ENCODE measurements at regions not wholly inside any gene's neighbourhood (a gene's known extent, or its start where the extent isn't known, plus 50 kb on each side); places are given as distances from the start of the nearest gene placed in this dataset.

DNA sequence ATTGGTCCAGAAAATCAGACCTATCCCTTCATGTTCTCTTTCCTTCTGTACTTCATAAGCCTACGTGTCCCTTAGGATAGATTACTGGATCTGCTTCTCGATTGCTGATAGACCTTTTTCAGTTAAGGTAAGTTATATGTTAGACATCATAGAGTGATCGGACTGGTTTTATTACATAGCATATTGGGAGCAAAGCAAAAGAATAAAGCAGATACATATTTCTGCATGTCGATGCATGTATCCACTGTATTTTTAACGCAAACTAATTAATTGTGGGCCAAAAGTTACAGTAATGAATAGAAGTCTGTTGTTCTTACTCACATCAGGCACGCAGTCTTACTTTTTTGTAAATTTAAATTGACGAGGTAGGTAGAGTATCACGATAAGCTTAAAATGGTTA lies 106.4 kb downstream of the SLIT2 start:
- TF ChIP-seq, protein P1, sequence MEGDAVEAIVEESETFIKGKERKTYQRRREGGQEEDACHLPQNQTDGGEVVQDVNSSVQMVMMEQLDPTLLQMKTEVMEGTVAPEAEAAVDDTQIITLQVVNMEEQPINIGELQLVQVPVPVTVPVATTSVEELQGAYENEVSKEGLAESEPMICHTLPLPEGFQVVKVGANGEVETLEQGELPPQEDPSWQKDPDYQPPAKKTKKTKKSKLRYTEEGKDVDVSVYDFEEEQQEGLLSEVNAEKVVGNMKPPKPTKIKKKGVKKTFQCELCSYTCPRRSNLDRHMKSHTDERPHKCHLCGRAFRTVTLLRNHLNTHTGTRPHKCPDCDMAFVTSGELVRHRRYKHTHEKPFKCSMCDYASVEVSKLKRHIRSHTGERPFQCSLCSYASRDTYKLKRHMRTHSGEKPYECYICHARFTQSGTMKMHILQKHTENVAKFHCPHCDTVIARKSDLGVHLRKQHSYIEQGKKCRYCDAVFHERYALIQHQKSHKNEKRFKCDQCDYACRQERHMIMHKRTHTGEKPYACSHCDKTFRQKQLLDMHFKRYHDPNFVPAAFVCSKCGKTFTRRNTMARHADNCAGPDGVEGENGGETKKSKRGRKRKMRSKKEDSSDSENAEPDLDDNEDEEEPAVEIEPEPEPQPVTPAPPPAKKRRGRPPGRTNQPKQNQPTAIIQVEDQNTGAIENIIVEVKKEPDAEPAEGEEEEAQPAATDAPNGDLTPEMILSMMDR (IDR thresholded peaks at IDR 0.05; ENCODE audit: partially characterized antibody, unreplicated experiment), result no peak
- Mint-ChIP-seq H3K9me3 (ENCODE audit: unreplicated experiment) (peaks cover 5% of the 10 kb centered on the region), H3K4me3 (ENCODE audit: unreplicated experiment) (no peak overlapping the region), H3K4me1 (ENCODE audit: low read depth, unreplicated experiment) (peaks cover 40% of the 10 kb centered on the region), H3K27me3 (ENCODE audit: unreplicated experiment) (peaks cover 7% of the 10 kb centered on the region), H3K36me3 (ENCODE audit: unreplicated experiment) (no peaks in the 10 kb centered on the region), H3K27ac (ENCODE audit: unreplicated experiment) (no peak overlapping the region)
- DNase-seq, result no peak

DNA sequence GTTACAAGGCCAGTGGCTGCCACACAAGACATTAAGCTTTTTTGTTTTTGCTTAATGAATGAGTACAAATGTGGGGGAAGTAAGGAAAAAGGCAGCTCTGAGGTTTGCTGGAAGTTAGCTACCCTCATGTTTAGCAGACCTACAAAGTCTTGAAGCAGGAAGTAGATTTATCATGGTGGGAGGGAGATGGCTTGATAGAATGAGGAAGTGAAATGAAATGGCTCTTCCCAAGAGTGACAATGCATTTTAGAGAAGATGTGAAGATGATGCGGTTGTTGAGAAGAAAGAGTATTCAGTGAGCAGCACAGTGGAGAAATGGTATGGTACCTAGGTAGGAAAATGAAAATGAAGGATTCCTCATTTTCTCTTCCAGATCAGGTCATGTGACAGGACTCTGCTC lies 108.0 kb downstream of the SLIT2 start:
- H3K27ac Mint-ChIP-seq (ENCODE audit: unreplicated experiment), result no peak overlapping the region
- peaks cover 33% of the 10 kb centered on the region for H3K4me1 Mint-ChIP-seq (ENCODE audit: low read depth, unreplicated experiment)
- peaks cover 4% of the 10 kb centered on the region for H3K27me3 Mint-ChIP-seq (ENCODE audit: unreplicated experiment)
- H3K9me3 Mint-ChIP-seq (ENCODE audit: unreplicated experiment), result peaks cover 2% of the 10 kb centered on the region
- DNase-seq, result no peak
- no peak overlapping the region for H3K4me3 Mint-ChIP-seq (ENCODE audit: unreplicated experiment)
- TF ChIP-seq, protein P1 (IDR thresholded peaks at IDR 0.05; ENCODE audit: partially characterized antibody, unreplicated experiment), result no peak
- no peaks in the 10 kb centered on the region for H3K36me3 Mint-ChIP-seq (ENCODE audit: unreplicated experiment)

DNA sequence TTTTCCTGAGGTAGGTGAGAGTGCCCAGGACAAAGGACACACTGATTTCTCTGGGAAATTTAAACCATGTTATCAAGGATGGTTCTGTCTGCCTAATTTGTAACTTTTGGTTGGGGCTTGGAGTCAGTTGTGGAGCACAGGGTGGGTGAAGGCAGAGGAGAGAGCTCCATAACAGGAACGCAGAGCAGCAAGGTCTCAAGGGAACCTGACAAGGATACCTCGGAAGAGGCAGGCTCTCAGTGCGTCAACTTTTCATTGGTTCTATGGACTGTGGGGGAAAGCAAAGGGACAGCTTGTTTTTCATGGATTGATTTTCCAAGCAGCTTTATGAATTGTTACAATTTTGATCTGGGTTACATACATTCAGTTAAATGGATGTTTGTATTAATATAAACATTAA lies 110.4 kb downstream of the SLIT2 start:
- H3K36me3 Mint-ChIP-seq (ENCODE audit: unreplicated experiment), result no peaks in the 10 kb centered on the region
- H3K9me3 Mint-ChIP-seq (ENCODE audit: unreplicated experiment), result no peaks in the 10 kb centered on the region
- TF ChIP-seq, protein P1 (IDR thresholded peaks at IDR 0.05; ENCODE audit: partially characterized antibody, unreplicated experiment), result no peak
- H3K4me3 Mint-ChIP-seq (ENCODE audit: unreplicated experiment), result peak overlapping the region; percentile 53
- peaks cover 16% of the 10 kb centered on the region for H3K4me1 Mint-ChIP-seq (ENCODE audit: low read depth, unreplicated experiment)
- DNase-seq, result no peak
- peak overlapping the region; percentile 59 for H3K27ac Mint-ChIP-seq (ENCODE audit: unreplicated experiment)
- peaks cover 1% of the 10 kb centered on the region for H3K27me3 Mint-ChIP-seq (ENCODE audit: unreplicated experiment)

DNA sequence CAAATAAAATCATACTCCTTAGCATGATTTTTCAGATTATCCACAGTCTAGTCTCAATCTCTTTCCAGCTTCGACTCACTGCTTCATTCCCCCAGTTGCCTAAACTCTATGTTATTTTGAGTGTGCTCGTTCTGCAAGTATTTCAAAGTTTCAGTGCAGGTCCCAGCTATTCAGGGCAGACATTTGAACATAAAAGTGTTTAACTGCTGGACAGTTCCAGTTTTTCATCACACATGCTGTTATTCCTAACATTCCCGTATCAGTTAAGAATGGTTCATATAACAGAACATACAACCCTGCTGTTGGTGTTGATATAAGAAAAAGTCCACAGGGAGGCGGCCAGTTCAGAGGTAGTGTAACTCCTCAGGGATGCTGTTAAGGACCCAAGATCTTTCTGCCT lies 113.3 kb downstream of the SLIT2 start:
- no peak for DNase-seq
- no peak overlapping the region for H3K4me3 Mint-ChIP-seq (ENCODE audit: unreplicated experiment)
- H3K36me3 Mint-ChIP-seq (ENCODE audit: unreplicated experiment), result no peaks in the 10 kb centered on the region
- no peaks in the 10 kb centered on the region for H3K9me3 Mint-ChIP-seq (ENCODE audit: unreplicated experiment)
- H3K27me3 Mint-ChIP-seq (ENCODE audit: unreplicated experiment), result peaks cover 3% of the 10 kb centered on the region
- TF ChIP-seq, protein P1 (IDR thresholded peaks at IDR 0.05; ENCODE audit: partially characterized antibody, unreplicated experiment), result no peak
- H3K4me1 Mint-ChIP-seq (ENCODE audit: low read depth, unreplicated experiment), result peaks cover 12% of the 10 kb centered on the region
- H3K27ac Mint-ChIP-seq (ENCODE audit: unreplicated experiment), result no peak overlapping the region

DNA sequence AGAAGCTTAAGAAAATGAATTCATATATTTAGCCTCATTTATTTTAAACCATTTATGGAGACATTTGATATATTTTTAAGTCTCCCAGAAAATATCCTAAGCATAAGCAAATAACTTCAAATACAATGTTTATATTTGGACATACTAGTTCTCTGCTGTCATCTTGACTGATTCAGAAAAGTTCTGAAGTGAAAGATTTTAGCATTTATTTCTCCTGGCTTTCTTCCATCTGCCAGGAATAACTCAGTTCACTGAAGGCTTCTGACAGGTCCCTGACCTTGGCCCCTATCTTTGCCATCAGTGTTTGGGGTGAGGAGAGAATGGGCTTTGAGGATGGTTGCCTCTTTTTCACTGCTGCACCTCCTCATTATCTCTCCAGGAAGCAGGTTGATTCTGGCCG lies 115.7 kb downstream of the SLIT2 start:
- TF ChIP-seq, protein P1 (IDR thresholded peaks at IDR 0.05; ENCODE audit: partially characterized antibody, unreplicated experiment), result no peak
- H3K27ac Mint-ChIP-seq (ENCODE audit: unreplicated experiment), result no peak overlapping the region
- H3K27me3 Mint-ChIP-seq (ENCODE audit: unreplicated experiment), result peaks cover 6% of the 10 kb centered on the region
- no peak overlapping the region for H3K4me3 Mint-ChIP-seq (ENCODE audit: unreplicated experiment)
- no peak for DNase-seq
- H3K4me1 Mint-ChIP-seq (ENCODE audit: low read depth, unreplicated experiment), result peaks cover 12% of the 10 kb centered on the region
- H3K9me3 Mint-ChIP-seq (ENCODE audit: unreplicated experiment), result peaks cover 2% of the 10 kb centered on the region
- H3K36me3 Mint-ChIP-seq (ENCODE audit: unreplicated experiment), result no peaks in the 10 kb centered on the region

Data from glutamatergic neuron (in vitro differentiated cells).